GM18907 (cell line): ENCODE measurements at regions not wholly inside any gene's neighbourhood (a gene's known extent, or its start where the extent isn't known, plus 50 kb on each side); places are given as distances from the start of the nearest gene placed in this dataset.
"Not testable (repeated sequence)": the region's sequence is repeated elsewhere in the genome, so short reads cannot be mapped to it uniquely, and the experiment has no call there.

Experiments
- ATAC-seq: cut with Tn5 transposase; IDR thresholded peaks from one replicate; pipeline ENCODE4 v1.9.1; 2021; ENCODE audit warnings: mild to moderate bottlenecking, moderate library complexity; ENCODE audit not compliant: unreplicated experiment

DNA sequence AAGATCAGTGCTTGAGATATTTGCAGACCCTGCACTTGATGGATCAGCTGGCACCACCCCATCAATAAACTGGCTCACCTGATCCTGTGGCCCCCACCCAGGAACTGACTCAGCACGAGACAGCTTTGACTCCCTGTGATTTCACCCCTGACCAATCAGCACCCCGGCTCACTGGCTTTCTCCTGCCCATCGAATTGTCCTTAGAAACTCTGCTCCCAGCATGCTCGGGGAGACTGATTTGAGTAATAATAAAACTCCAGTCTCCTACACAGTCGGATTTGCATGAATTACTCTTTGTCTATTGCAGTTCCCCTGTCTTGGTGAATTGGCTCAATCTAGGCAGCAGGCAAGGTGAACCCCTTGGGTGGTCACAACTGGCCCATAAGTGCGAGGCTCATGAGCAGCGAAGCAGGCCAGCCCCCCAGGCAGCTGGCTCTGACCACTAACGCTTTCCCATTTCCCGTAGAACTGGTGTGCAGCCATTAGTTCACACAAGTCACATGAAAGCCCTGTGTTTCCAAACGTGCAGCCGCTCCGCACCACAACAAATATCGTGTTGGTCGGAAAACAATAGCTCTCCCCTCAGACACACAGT, 79.6 kb downstream of the RSPH3 start:
- ATAC-seq: no peak

DNA sequence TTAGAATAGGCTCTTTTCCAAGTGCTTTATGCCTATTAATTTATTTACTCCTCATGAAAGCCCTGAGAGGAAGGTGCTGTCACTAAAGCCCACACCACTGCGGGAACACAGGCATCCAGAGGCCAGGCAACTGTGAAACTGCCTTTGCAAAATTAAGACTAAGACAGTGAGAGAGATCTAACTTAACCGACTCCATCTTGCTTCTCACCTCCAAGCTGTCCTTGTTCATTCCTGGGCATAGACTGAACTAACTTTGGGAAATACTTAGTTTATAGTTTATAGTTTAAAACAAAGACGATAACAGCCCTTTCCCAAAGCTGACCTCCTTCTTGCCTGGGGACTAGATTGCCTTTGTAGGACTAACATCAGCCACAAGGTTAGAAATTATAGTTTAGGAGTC, 80.1 kb downstream of the RSPH3 start:
- ATAC-seq: no peak

DNA sequence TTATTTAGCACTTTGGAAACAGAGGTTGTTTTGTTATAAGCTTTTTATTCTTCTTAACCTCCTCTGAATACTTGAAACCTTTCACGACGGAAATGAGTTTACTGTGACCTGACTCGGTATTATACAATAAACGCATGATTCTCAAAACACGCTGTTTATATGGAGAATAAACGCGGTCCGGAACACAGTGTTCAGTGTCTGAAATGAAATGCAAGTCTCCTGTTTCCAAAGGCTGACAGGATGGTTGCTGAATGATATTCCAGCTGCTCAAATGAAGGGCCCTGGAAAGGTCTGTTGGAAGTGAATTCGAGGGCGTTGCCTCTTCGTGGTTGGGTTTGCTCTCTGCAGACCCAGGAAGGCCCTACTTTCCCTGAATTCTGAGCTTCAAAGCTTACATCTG, 83.4 kb downstream of the RSPH3 start:
- ATAC-seq: no peak

GRCh38 chr6:158914923-158915322, 85.1 kb downstream of the RSPH3 start:
- ATAC-seq: no peak

DNA sequence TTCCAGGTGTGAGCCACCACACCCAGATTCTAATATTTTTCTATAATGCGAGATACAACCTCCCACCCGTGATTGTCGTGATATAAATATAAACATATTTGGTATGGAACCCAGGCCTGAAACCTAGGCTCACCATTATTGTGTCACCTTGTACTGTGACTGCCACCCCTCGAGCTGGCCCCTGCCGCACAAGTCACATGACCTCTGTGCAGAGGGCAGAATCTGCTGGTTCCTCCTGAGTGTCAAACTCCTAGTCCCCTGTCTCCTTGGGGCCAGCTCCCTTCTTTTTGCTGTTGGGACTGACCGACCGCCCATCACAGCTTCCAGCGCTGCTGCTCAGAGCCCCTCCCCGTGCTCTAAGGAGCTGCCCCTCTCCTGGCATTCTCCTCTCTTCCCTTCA, 86.4 kb downstream of the RSPH3 start:
- ATAC-seq: no peak

GRCh38 chr6:158912655-158913054, 87.3 kb downstream of the RSPH3 start:
- ATAC-seq: no peak

- ATAC-seq: peak; percentile 56
Measured at GRCh38 chr6:158911746-158912480, 88.1 kb downstream of the RSPH3 start.

DNA sequence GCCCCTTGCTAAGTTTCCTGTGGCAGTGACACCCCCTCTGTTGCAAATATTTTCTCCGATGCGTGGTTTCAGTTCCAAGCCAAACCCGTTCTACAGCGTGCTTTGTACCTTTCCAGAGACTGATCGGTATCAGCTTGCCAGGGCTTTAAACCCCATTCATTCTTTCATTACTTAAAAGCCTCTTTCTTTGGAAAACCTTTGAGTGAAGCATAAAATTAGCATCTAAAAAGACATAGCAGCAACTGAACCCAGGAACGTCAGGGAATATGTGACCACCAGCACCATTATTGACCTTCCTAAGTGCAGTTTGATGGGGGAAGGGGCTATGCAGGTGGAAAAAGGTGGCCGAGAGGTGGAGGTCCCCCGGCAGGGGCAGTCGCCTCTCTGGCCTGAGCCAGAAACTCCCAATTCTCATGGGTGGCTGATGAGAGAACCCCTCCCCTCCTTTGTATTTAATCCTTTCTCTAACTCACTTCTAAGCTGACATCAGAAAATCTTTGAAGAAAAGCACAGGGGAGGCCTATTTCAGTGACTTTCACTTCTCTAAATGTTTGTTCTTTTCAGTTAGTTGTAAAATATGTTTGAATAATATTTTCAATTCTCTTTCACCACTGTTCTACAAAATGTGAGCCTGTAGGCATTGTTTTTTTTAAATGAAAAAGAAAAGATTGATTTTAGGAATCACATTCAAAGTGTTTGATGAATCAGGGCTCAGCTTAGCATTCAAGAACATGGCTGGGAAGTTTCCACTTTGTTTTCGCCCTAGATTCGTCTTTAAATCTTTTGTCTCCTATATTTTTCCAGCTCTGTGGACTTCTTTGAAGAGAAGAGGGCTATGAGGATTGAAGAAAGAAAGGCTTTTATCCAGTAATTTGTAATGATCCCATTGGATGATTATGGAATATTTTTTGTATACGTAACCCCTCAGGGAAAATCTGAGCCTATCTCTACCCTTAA, 89.2 kb downstream of the RSPH3 start:
- no peak for ATAC-seq

DNA sequence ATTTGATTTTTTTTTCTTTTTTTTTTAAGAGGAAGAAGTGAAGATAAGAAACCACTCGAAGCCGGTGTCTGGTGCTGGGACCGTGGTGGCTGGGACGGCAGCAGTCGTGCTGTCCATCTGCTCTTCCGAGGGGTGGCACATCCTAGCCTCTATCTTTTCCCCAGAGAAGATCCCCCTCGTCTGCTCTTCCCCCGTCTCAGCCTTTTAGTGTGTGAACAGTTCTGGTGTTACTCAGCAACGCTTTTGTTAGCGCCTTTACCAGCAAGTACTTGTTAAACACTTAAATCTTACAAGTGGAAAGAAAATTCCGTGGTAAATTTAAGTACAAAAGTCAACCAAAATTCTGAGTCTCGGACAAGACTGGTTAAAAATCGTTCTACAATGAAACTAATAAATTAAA, 90.1 kb downstream of the RSPH3 start:
- ATAC-seq: no peak

DNA sequence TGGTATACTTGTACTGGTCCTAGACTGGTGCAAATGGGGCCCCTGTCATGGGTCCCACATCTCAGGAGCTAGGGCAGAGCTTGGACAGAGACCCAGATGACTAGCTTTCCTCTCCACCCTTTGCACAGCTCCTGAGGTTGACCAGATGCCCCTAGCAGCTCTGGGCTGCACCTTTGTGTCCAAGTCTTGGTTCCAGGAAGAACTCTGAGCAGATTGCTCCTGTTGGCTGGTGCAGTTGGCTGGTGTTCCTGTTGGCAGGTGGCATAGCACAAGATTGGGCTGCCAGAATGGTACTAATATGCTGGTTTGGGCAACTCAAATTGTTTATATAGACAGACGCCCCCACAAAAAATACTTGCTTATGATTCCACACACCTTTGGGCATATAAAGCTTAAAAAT, 89.4 kb upstream of the EZR start:
- ATAC-seq: no peak

DNA sequence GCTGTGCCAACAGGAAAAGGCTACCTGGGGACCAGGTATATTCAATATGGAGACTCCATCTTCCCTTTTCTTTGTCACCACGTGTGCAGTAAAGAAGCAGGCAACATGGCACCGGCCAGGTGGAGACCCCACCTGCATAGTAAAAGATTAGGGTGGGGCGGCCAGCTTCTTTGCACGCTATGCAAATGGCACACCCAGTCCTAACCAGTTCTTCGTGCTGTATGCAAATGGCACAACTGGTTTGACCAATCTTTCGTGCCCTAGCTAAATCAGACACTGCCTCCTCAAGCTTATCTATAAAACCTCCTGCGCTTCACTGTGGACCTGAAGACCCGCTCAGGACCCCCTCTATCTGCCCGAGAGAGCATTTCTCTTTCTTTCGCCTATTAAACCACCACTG, 88.8 kb upstream of the EZR start:
- no peak for ATAC-seq

GRCh38 chr6:158906926-158907325, 87.8 kb upstream of the EZR start:
- no peak for ATAC-seq

GRCh38 chr6:158905277-158905676, 86.1 kb upstream of the EZR start:
- no peak for ATAC-seq

DNA sequence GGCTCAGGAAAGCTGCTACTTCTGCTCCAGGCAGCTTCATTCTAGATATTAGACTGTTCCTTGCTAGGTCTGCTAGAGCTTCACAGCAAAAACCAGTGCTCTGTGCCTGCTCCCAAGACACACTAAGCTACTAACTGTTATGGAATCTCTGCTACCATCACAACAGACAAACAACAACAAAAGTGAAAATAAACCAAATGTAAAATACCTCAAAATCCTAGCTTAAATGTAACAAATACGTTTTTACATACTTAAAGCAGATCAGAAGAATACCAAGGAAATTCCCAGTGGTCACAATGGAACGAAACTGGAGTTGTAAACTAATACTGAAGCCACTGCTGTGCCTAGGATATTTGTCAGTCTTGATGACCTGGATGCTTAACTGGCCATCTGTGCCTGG, 84.6 kb upstream of the EZR start:
- ATAC-seq: no peak

DNA sequence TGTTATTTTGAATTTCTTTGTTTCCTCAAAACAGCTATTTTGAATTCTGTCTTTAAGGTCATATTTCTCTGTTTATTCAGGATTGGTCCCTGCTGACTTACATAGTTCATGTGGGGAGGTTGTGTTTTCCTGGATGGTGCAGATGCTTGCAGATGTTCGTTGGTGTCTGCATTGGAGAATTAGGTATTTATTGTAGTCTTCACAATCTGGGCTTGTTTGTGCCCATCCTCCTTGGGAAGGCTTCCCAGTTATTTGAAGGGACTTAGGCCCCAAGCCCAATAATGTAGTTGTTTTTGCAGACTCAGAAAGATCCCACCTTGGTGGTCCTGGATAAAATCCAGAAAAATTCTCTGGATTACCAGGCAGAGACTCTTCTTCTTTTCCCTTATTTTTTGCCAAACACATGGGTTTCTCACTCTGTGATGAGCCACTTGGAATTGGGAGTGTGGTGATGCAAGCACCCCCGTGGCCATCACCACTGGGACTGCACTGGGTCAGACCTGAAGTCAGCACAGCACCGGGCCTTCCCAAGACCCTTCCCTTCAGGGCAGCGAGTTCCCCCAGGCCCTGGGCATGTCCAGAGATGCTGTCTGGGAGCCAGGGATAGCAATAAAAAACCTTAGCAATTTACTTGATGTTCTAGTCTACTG, 81.6 kb upstream of the EZR start:
- ATAC-seq: no peak

GRCh38 chr6:158897236-158897635, 78.1 kb upstream of the EZR start:
- ATAC-seq: no peak

DNA sequence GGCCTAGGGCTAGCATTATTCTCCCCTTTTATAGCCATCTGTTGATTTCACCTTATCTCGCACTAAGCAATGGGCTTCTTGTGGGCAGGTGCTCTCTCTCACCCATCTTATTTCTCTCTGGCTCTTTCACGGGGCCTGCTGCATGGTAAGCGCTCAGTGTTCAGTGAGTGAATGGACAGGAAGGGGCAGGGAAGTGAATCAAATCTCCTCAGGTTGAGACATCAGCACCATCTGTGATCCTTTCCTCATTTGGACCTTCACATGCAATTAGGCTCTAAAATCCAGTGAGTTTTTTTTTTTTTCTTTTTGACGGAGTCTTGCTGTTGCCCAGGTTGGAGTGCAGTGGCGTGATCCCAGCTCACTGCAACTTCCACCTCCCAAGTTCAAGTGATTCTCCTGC, 76.5 kb upstream of the EZR start:
- no peak for ATAC-seq

GRCh38 chr6:158894193-158894592, 75.0 kb upstream of the EZR start:
- ATAC-seq: no peak

DNA sequence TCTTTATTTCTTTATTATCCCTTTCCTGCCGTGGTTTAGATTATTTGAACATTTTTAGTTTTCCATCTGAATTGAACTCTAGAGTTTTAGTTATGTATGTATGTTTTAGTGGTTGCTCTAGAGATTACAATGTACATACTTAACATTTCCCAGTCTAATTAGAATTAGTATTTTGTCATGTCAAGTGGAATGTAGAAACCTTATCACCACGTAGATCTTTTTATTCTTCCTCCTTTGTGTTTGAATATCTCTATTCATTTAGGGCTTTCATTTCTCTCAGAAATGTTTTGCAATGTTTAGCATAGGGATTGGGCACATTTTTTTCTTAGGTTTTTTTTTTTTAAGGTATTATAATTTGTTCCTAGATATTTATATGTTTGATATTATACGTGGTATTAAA, 73.1 kb upstream of the EZR start:
- no peak for ATAC-seq

GRCh38 chr6:158891560-158891959, 72.4 kb upstream of the EZR start:
- ATAC-seq: not testable (repeated sequence)

DNA sequence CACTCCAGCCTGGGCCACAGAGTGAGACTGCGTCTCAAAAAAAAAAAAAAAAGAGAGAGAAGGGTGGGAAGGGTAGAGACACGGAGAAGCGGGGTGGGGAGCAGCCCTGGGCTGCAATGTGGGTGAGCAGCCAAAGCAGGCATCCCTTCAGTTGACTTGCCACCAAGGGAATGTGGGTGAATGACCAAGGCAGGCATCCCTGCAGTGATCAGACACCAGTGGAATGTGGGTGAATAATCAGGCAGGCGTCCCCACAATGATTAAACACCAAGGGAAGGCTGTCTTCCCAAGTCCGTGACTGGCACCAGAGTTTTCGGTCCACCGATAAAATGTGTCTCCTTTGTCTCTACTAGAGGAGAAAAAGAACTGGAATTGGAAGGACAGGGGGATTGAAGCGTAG, 69.0 kb upstream of the EZR start:
- not testable (repeated sequence) for ATAC-seq
